Suprapubic skin (tissue), 3 donors: ENCODE measurements at regions not wholly inside any gene's neighbourhood (a gene's known extent, or its start where the extent isn't known, plus 50 kb on each side); places are given as distances from the start of the nearest gene placed in this dataset.

ENCODE experiments used
- POLR2A ChIP-seq, 2 donors: fragments of 450-650 bp; IDR thresholded peaks; one replicate each; pipeline ENCODE4 v1.6.1; 2017; ENCODE audit warnings: antibody characterized with exemption in 2 of 2, mild to moderate bottlenecking in 2 of 2, moderate library complexity in 2 of 2
- TF ChIP-seq, protein P1 (sequence below), 2 donors: fragments of 200-600 bp in 1 of 2; fragments of 450-650 bp in 1 of 2; sonication (generic) in 1 of 2; IDR thresholded peaks; one replicate each; pipeline ENCODE4 v1.5.1; 2016 to 2019; ENCODE audit warnings: antibody characterized with exemption in 2 of 2, mild to moderate bottlenecking in 1 of 2, moderate library complexity in 1 of 2

DNA sequence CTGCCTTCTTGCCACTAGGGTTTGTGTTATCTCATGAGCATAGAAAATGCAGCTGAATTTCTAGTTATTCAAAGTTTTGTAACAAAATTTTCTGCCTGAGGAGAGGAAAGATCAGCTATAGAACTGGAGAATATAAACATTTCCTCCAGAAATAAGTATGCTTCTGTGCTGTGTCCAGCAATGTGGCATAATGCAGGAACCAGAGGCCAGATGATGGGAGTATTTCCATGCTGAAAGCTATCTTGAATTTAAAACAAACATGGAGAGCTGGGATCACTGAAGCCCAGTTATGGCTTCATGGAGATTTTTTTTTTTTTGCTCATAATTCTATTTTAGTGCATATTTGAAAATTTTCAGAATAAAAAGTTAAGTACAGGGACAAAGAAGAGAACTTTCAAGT lies 608.2 kb downstream of the SOX6 start:
- TF ChIP-seq, protein P1, sequence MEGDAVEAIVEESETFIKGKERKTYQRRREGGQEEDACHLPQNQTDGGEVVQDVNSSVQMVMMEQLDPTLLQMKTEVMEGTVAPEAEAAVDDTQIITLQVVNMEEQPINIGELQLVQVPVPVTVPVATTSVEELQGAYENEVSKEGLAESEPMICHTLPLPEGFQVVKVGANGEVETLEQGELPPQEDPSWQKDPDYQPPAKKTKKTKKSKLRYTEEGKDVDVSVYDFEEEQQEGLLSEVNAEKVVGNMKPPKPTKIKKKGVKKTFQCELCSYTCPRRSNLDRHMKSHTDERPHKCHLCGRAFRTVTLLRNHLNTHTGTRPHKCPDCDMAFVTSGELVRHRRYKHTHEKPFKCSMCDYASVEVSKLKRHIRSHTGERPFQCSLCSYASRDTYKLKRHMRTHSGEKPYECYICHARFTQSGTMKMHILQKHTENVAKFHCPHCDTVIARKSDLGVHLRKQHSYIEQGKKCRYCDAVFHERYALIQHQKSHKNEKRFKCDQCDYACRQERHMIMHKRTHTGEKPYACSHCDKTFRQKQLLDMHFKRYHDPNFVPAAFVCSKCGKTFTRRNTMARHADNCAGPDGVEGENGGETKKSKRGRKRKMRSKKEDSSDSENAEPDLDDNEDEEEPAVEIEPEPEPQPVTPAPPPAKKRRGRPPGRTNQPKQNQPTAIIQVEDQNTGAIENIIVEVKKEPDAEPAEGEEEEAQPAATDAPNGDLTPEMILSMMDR (IDR thresholded peaks at IDR 0.05): no peak
- no peak for TF ChIP-seq POLR2A (IDR thresholded peaks at IDR 0.05)
